ENCODE measurements at regions not wholly inside any gene's neighbourhood (a gene's known extent, or its start where the extent isn't known, plus 50 kb on each side); places are given as distances from the start of the nearest gene placed in this dataset.

DNA sequence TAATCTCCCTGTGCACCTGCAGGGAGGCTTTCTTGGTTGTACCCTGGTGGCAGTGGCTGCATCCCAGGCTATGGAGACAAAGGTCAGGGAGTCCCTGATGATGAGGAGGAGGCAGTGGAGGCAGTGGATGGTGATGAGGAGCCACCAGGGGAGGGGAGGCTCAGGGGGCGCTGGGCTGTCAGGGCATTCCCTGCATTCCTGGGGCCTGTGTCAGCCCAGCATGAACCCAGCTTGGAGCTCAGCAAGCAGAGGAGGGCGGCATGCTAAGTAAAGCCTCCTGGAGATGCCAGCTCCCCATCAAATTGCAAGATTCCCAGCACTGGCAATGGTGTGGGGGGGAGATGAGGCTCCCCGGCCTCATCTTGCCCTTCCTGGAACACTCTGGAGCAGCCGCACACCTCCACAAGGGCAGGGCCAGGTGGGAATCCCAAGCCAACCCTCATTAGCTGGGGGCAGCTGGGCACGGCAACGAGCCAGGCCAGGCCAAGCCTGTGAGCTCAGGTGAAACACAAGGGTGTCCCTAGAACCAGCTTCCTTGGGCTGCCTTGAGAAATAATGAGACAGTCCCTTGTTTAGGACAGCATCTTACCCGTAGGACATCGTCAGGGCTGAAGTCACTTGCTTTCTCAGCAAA lies 469.5 kb downstream of the MATN1 start:
- FAIRE-seq (no peak), DNase-seq (ENCODE audit: insufficient read length, low spot score) (peak; percentile 22)
- no peak for TF ChIP-seq POLR2A (IDR thresholded peaks at IDR 0.05; ENCODE audit: low read depth, low read length)

- TF ChIP-seq POLR2A (IDR thresholded peaks at IDR 0.05; ENCODE audit: low read depth, low read length) = no peak
- no peak for FAIRE-seq
- no peak for DNase-seq (ENCODE audit: insufficient read length, low spot score)
Measured at GRCh38 chr1:30253361-30253760, 470.0 kb downstream of the MATN1 start.

- no peak for FAIRE-seq
- no peak for TF ChIP-seq POLR2A (IDR thresholded peaks at IDR 0.05; ENCODE audit: low read depth, low read length)
- no peak for DNase-seq (ENCODE audit: insufficient read length, low spot score)
Measured at GRCh38 chr1:30250984-30251850, 472.2 kb downstream of the MATN1 start.

- TF ChIP-seq POLR2A (IDR thresholded peaks at IDR 0.05; ENCODE audit: low read depth, low read length) = no peak
- DNase-seq (ENCODE audit: insufficient read length, low spot score) (no peak), FAIRE-seq (no peak)
Measured at GRCh38 chr1:30250338-30250983, 472.9 kb downstream of the MATN1 start.

DNA sequence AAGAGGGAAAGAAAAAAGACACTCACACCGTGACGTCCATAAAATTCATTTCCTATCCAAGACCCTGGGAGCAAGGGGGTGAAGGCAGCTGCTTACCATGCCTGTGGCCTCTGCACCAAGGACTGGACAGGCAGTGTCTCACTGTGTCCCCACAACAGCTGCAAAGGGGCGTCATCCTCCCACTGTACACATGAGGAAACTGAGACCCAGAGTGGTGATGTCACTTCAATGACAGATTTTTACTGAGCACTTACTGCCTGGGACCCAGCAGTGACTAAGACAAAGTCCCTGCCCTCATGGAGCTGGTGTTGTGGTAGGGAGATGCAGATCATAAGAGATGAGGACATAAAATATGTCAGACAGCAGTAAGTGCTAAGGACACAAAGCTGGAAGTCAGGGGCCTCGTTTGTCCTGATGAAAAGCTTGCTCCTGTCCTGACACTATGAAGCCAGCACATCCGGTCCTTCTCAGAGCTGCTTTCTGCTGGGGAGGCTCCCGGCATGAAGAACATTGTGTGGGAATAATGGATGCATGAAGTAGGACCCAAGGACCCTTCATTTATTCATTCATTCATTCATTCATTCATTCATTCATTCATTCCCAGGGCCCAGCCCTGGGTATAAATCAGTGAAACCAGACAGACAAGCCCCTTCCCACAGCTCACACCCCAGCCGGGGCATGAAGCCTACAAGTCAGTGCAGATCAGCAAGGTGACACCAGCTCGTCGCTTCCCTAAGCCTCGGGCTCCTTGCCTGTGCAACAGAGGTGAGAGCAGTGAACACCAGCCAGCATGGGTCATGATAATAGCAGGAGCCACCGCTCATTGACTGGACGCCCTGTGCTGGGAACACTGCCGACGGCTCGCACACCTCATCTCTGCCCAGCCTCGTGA lies 473.7 kb downstream of the MATN1 start:
- TF ChIP-seq POLR2A (IDR thresholded peaks at IDR 0.05; ENCODE audit: low read depth, low read length) = no peak
- DNase-seq (ENCODE audit: insufficient read length, low spot score) (no peak), FAIRE-seq (no peak)

GRCh38 chr1:30248774-30249173 lies 474.6 kb downstream of the MATN1 start:
- no peak for TF ChIP-seq POLR2A (IDR thresholded peaks at IDR 0.05; ENCODE audit: low read depth, low read length)
- no peak for DNase-seq (ENCODE audit: insufficient read length, low spot score)
- FAIRE-seq = no peak

- TF ChIP-seq POLR2A (IDR thresholded peaks at IDR 0.05; ENCODE audit: low read depth, low read length) = no peak
- FAIRE-seq (no peak), DNase-seq (ENCODE audit: insufficient read length, low spot score) (no peak)
Measured at GRCh38 chr1:30248373-30248772, 475.0 kb downstream of the MATN1 start.

- FAIRE-seq (no peak), DNase-seq (ENCODE audit: insufficient read length, low spot score) (no peak)
- TF ChIP-seq POLR2A (IDR thresholded peaks at IDR 0.05; ENCODE audit: low read depth, low read length) = no peak
Measured at GRCh38 chr1:30244801-30245200, 478.6 kb downstream of the MATN1 start.

GRCh38 chr1:30242722-30243457 lies 480.5 kb downstream of the MATN1 start:
- DNase-seq (ENCODE audit: insufficient read length, low spot score) = no peak
- no peak for TF ChIP-seq POLR2A (IDR thresholded peaks at IDR 0.05; ENCODE audit: low read depth, low read length)
- no peak for FAIRE-seq

GRCh38 chr1:30242168-30242567 lies 481.2 kb downstream of the MATN1 start:
- DNase-seq (ENCODE audit: insufficient read length, low spot score) (no peak), FAIRE-seq (no peak)
- no peak for TF ChIP-seq POLR2A (IDR thresholded peaks at IDR 0.05; ENCODE audit: low read depth, low read length)

- no peak for TF ChIP-seq POLR2A (IDR thresholded peaks at IDR 0.05; ENCODE audit: low read depth, low read length)
- FAIRE-seq = no peak
- no peak for DNase-seq (ENCODE audit: insufficient read length, low spot score)
Measured at GRCh38 chr1:30241681-30242080, 481.7 kb downstream of the MATN1 start.

DNA sequence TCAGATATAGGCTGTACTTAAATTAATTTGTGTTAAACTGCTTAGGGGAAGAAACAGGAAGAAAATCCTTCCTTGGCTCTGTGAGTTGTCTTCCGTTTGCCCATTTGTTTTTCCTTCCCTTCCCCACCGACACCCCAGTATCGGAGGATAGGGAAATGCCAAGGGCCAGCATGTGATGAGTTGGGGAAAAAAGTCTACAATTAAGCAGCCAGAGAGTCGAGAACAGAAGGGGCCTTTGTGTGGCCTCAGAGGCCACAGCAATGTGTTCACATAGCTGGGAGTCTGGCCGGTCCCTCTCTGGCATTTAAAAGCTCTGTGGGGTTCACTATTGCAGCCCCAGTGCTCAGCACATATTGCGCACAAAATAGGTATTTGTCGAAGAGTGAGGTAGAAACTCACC lies 489.3 kb downstream of the MATN1 start:
- DNase-seq (ENCODE audit: insufficient read length, low spot score) (no peak), FAIRE-seq (no peak)
- no peak for TF ChIP-seq POLR2A (IDR thresholded peaks at IDR 0.05; ENCODE audit: low read depth, low read length)

- peak; percentile 14 for DNase-seq (ENCODE audit: insufficient read length, low spot score)
- TF ChIP-seq POLR2A (IDR thresholded peaks at IDR 0.05; ENCODE audit: low read depth, low read length) = no peak
- no peak for FAIRE-seq
Measured at GRCh38 chr1:30232288-30232899, 491.0 kb downstream of the MATN1 start.

Data from H54 (cell line).